Endothelial cell of umbilical vein (primary cell): ENCODE measurements at regions not wholly inside any gene's neighbourhood (a gene's known extent, or its start where the extent isn't known, plus 50 kb on each side); places are given as distances from the start of the nearest gene placed in this dataset.

Source experiments
- BruUV-seq: library from RNA; stranded (reverse); fragments of 400-500 nt; replicated peaks from 2 replicates; lab custom pipeline; 2021; lab: Mats Ljungman, UMichigan
- CTCF ChIA-PET: fragments of 300-600, 350-600 bp; sonication (Branson Sonifier 250); formaldehyde crosslinking; loops from one replicate; lab custom pipeline; 2021; ENCODE audit warnings: antibody characterized with exemption, inconsistent platforms; lab: Charles Lee
- POLR2A ChIA-PET: fragments of 300-600, 350-600 bp; sonication (Branson Sonifier 250); formaldehyde crosslinking; loops from one replicate; lab custom pipeline; 2021; ENCODE audit warnings: antibody characterized with exemption, inconsistent platforms; lab: Charles Lee
- DNase-seq: peaks from one replicate; pipeline ENCODE4 v3.0.0-alpha.2; 2011; ENCODE audit warnings: low read depth, low spot score
- FAIRE-seq: peaks from 2 replicates; lab custom pipeline; 2011; peaks lifted over from hg19 to GRCh38; lab: Jason Lieb, UNC
- H2AFZ ChIP-seq: 2 replicates; pipeline ENCODE4 v1.6.0; 2012; ENCODE audit warnings: low read depth, low read length, control low read depth, inconsistent platforms
- H3K27ac ChIP-seq: 2 replicates; pipeline ENCODE4 v1.5.1; 2011; ENCODE audit warnings: low read depth, mild to moderate bottlenecking, control low read depth, low read length, moderate library complexity; ENCODE audit not compliant: insufficient read depth
- H3K27me3 ChIP-seq, 2 experiments: 2 replicates each; pipeline versions ENCODE4 v1.6.0 to v1.6.1; 2011; ENCODE audit warnings: low read length in 2 of 2, mixed read lengths in 1 of 2; ENCODE audit not compliant: control insufficient read depth in 2 of 2, insufficient read depth in 2 of 2
- H3K36me3 ChIP-seq, 2 experiments: 2 replicates in 1 of 2; 3 replicates in 1 of 2; pipeline ENCODE4 v1.5.1; 2011; ENCODE audit warnings: low read length in 2 of 2, mild to moderate bottlenecking in 1 of 2, moderate library complexity in 1 of 2; ENCODE audit not compliant: control insufficient read depth in 2 of 2, insufficient read depth in 2 of 2; ENCODE audit errors: extremely low read depth in 1 of 2
- H3K4me1 ChIP-seq: 3 replicates; pipeline ENCODE4 v1.5.1; 2011; ENCODE audit warnings: mild to moderate bottlenecking, low read length; ENCODE audit not compliant: control insufficient read depth, insufficient read depth; ENCODE audit errors: extremely low read depth
- H3K4me2 ChIP-seq: 2 replicates; pipeline ENCODE4 v1.6.1; 2011; ENCODE audit warnings: low read length, control low read depth, mixed read lengths; ENCODE audit not compliant: insufficient read depth
- H3K4me3 ChIP-seq, 3 experiments: fragments of 200-600 bp in 1 of 3; sonication (generic), shearing (Covaris generic) in 1 of 3; replicated peaks in 1 of 3; 2 replicates each; pipeline ENCODE4 v1.5.1; 2011 to 2016; ENCODE audit warnings: control low read depth in 3 of 3, low read length in 3 of 3, mild to moderate bottlenecking in 2 of 3, inconsistent platforms in 1 of 3, low read depth in 1 of 3, moderate library complexity in 1 of 3; ENCODE audit not compliant: insufficient read depth in 1 of 3
- H3K79me2 ChIP-seq: 2 replicates; pipeline ENCODE4 v1.6.0; 2012; ENCODE audit warnings: low read length, inconsistent platforms; ENCODE audit not compliant: control insufficient read depth, insufficient read depth
- H3K9ac ChIP-seq: replicated peaks from 2 replicates; pipeline ENCODE3; 2011; ENCODE audit warnings: low read length, control low read depth; ENCODE audit not compliant: insufficient read depth; ENCODE audit errors: extremely low read depth
- H3K9me1 ChIP-seq: replicated peaks from 3 replicates; pipeline ENCODE4 v1.6.0; 2011; ENCODE audit warnings: mild to moderate bottlenecking, low read length; ENCODE audit not compliant: control insufficient read depth, insufficient read depth; ENCODE audit errors: extremely low read depth
- H3K9me3 ChIP-seq: replicated peaks from 2 replicates; pipeline ENCODE4 v1.5.1; 2012; ENCODE audit warnings: low read length, inconsistent platforms; ENCODE audit not compliant: control insufficient read depth, insufficient read depth
- H4K20me1 ChIP-seq: replicated peaks from 2 replicates; pipeline ENCODE3; 2011; ENCODE audit warnings: mild to moderate bottlenecking, low read length; ENCODE audit not compliant: control insufficient read depth, insufficient read depth; ENCODE audit errors: extremely low read depth
- EZH2 ChIP-seq: IDR thresholded peaks from 2 replicates; pipeline ENCODE4 v1.6.1; 2012; ENCODE audit warnings: borderline replicate concordance, low read depth, mild to moderate bottlenecking, moderate library complexity, low read length, inconsistent platforms; ENCODE audit not compliant: severe bottlenecking
- FOS ChIP-seq: IDR thresholded peaks from 2 replicates; pipeline ENCODE4 v1.6.1; 2011; ENCODE audit warnings: mild to moderate bottlenecking, low read length, moderate library complexity, borderline replicate concordance; ENCODE audit not compliant: insufficient read depth
- GATA2 ChIP-seq: IDR thresholded peaks from 2 replicates; pipeline ENCODE4 v1.7.0; 2011; ENCODE audit warnings: low read depth, mild to moderate bottlenecking, moderate library complexity, mixed read lengths, low read length; ENCODE audit not compliant: insufficient read length, insufficient read depth
- JUN ChIP-seq: IDR thresholded peaks from 2 replicates; pipeline ENCODE4 v1.6.1; 2011; ENCODE audit warnings: borderline replicate concordance, low read depth; ENCODE audit not compliant: insufficient read length, insufficient read depth
- MYC ChIP-seq: IDR thresholded peaks from one replicate; pipeline ENCODE4 v1.6.1; 2011; ENCODE audit warnings: mild to moderate bottlenecking, low read depth, low read length
- POLR2A ChIP-seq: IDR thresholded peaks from 2 replicates; pipeline ENCODE4 v1.6.1; 2012; ENCODE audit warnings: low read depth, mild to moderate bottlenecking, control low read depth, low read length
- POLR2AphosphoS5 ChIP-seq: IDR thresholded peaks from 2 replicates; pipeline ENCODE4 v1.6.1; 2012; ENCODE audit warnings: low read depth, mild to moderate bottlenecking, control low read depth, low read length, moderate library complexity; ENCODE audit not compliant: insufficient read depth
- dilution Hi-C: fragments of 300-500 bp; cut with MboI; formaldehyde crosslinking; loops from one replicate; pipeline ENCODE4 v1.15.0; 2019; ENCODE audit warnings: low sequenced_read_pairs; ENCODE audit not compliant: extremely low pct_ligation_motif_present
- intact Hi-C: fragments of 100-400 bp; cut with micrococcal nuclease; formaldehyde crosslinking; loops from one replicate; pipeline ENCODE4 v1.10.0; 2022
- TF ChIP-seq, protein P1 (sequence below), 2 donors: IDR thresholded peaks; 1 replicate in 1 of 2; 2 replicates in 1 of 2; pipeline ENCODE4 v1.5.1; 2011; ENCODE audit warnings: low read length in 2 of 2, mild to moderate bottlenecking in 2 of 2, moderate library complexity in 2 of 2, control low read depth in 1 of 2, inconsistent platforms in 1 of 2, low read depth in 1 of 2; ENCODE audit not compliant: insufficient read depth in 1 of 2; ENCODE audit errors: extremely low read depth in 1 of 2

DNA sequence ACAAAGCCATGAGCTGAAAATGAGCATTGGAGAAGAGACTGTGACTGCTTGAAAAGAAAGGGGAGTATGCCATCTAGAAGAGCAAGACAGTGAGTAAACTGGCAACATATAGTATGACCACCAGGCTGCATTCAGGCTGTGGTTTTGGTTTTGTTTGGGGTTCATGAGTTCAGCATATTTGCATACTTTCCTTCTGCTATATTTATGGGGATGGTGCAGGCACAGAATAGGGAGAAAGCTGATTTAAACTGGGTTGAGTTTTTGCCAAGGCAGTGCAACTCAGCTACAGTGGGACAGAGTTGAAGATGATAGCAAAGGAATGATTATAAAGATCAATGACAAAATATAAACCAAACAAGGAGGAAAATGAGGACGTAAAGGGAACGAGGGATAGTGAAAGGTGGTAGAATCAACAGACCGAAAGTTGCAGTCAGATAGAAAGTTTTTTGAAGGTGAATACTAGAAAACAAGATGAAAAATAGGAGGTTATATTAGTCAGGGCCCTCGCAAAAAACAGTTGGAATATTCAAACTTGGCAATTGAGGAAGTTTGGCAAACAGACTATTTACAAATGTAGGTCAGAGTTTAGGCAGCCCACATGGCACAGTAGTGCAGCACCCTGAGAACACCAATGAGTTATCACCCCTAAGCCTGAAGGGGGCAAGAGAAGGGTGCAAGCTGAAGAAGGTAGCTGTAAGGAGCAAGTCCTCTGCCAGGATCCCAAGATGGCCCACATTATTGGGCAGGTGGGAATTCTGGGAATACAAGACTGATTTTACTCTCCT is 114.8 kb upstream of the MAP9 start:
- dilution Hi-C loops (no loop called here), intact Hi-C loops (no loop called here)
- H3K27me3 ChIP-seq = peaks cover 3 to 6% of the 10 kb centered on the region in 2 experiments
- no peaks in the 10 kb centered on the region for H3K9me1 ChIP-seq
- DNase-seq = no peak
- TF ChIP-seq POLR2A = no peak
- no peak for TF ChIP-seq MYC
- TF ChIP-seq GATA2 = no peak
- TF ChIP-seq FOS = no peak
- no peaks in the 10 kb centered on the region for H3K36me3 ChIP-seq
- no peak overlapping the region for H3K4me3 ChIP-seq
- FAIRE-seq = no peak
- no peak overlapping the region for H3K4me2 ChIP-seq
- H3K27ac ChIP-seq = no peak overlapping the region
- H3K9ac ChIP-seq = no peak overlapping the region
- BruUV-seq = no TSS peak
- H2AFZ ChIP-seq = no peak overlapping the region
- H3K79me2 ChIP-seq = no peaks in the 10 kb centered on the region
- no peaks in the 10 kb centered on the region for H4K20me1 ChIP-seq
- H3K9me3 ChIP-seq = no peaks in the 10 kb centered on the region
- ChIA-PET POLR2A (no interaction called here), CTCF (interaction anchor here (1.3 kb wide), 1 partner anchor 9 kb away, joined by 8 read pairs; no protein-coding TSS in a partner anchor)
- no peaks in the 10 kb centered on the region for H3K4me1 ChIP-seq

GRCh38 chr4:155489271-155489670 is 112.5 kb upstream of the MAP9 start:
- no peaks in the 10 kb centered on the region for H3K4me1 ChIP-seq
- H3K36me3 ChIP-seq = no peaks in the 10 kb centered on the region
- H3K9me3 ChIP-seq = no peaks in the 10 kb centered on the region
- dilution Hi-C loops (no loop called here), intact Hi-C loops (no loop called here)
- POLR2A ChIA-PET = no interaction called here
- no peaks in the 10 kb centered on the region for H4K20me1 ChIP-seq
- no peak overlapping the region for H3K9ac ChIP-seq
- CTCF ChIA-PET = no interaction called here
- H2AFZ ChIP-seq = no peak overlapping the region
- peaks cover 3 to 6% of the 10 kb centered on the region in 2 experiments for H3K27me3 ChIP-seq
- BruUV-seq = no TSS peak
- H3K9me1 ChIP-seq = no peaks in the 10 kb centered on the region
- no peak for DNase-seq
- no peak overlapping the region for H3K4me3 ChIP-seq
- no peak for TF ChIP-seq MYC
- no peak for TF ChIP-seq JUN
- TF ChIP-seq, protein P1, sequence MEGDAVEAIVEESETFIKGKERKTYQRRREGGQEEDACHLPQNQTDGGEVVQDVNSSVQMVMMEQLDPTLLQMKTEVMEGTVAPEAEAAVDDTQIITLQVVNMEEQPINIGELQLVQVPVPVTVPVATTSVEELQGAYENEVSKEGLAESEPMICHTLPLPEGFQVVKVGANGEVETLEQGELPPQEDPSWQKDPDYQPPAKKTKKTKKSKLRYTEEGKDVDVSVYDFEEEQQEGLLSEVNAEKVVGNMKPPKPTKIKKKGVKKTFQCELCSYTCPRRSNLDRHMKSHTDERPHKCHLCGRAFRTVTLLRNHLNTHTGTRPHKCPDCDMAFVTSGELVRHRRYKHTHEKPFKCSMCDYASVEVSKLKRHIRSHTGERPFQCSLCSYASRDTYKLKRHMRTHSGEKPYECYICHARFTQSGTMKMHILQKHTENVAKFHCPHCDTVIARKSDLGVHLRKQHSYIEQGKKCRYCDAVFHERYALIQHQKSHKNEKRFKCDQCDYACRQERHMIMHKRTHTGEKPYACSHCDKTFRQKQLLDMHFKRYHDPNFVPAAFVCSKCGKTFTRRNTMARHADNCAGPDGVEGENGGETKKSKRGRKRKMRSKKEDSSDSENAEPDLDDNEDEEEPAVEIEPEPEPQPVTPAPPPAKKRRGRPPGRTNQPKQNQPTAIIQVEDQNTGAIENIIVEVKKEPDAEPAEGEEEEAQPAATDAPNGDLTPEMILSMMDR (IDR thresholded peaks at IDR 0.05; ENCODE audit: extremely low read depth in 1 of 2, insufficient read depth in 1 of 2, low read depth in 1 of 2, low read length in 2 of 2) = no peak
- no peak for TF ChIP-seq FOS
- no peak for TF ChIP-seq POLR2AphosphoS5
- TF ChIP-seq POLR2A = no peak
- no peak for TF ChIP-seq EZH2
- TF ChIP-seq GATA2 = no peak
- H3K27ac ChIP-seq = no peak overlapping the region
- no peak overlapping the region for H3K4me2 ChIP-seq
- no peaks in the 10 kb centered on the region for H3K79me2 ChIP-seq
- FAIRE-seq = no peak
